SU-DHL-6 (cell line): ENCODE measurements at regions not wholly inside any gene's neighbourhood (a gene's known extent, or its start where the extent isn't known, plus 50 kb on each side); places are given as distances from the start of the nearest gene placed in this dataset.

ENCODE experiments used
- H2AFZ ChIP-seq: fragments of 200-600 bp; sonication (generic); 2 replicates; pipeline ENCODE4 v1.6.1; 2014; ENCODE audit warnings: low read depth, mild to moderate bottlenecking, moderate library complexity, mixed read lengths, antibody characterized with exemption, low read length; ENCODE audit not compliant: severe bottlenecking
- H3F3A ChIP-seq: fragments of 200-600 bp; shearing (Covaris generic); 2 replicates; pipeline ENCODE4 v1.6.0; 2016; ENCODE audit warnings: antibody characterized with exemption, mild to moderate bottlenecking; ENCODE audit not compliant: insufficient read depth
- H3K27ac ChIP-seq: fragments of 200-600 bp; sonication (generic); 2 replicates; pipeline ENCODE4 v1.5.1; 2016; ENCODE audit warnings: low read depth, mild to moderate bottlenecking, low read length, moderate library complexity, mixed read lengths
- H3K27me3 ChIP-seq: fragments of 200-600 bp; sonication (generic), shearing (Covaris generic); 2 replicates; pipeline ENCODE4 v1.6.0; 2014; ENCODE audit warnings: mild to moderate bottlenecking, low read length
- H3K36me3 ChIP-seq: fragments of 200-600 bp; sonication (generic); 2 replicates; pipeline ENCODE4 v1.6.1; 2014; ENCODE audit warnings: mild to moderate bottlenecking, low read length, mixed read lengths
- H3K4me2 ChIP-seq: fragments of 300-600, 200-600 bp; shearing (Covaris generic), sonication (generic); 2 replicates; pipeline ENCODE4 v1.6.0; 2014; ENCODE audit warnings: low read length, low read depth, mild to moderate bottlenecking; ENCODE audit not compliant: poor library complexity, severe bottlenecking
- H3K4me3 ChIP-seq: fragments of 200-600 bp; sonication (generic); 2 replicates; pipeline ENCODE4 v1.5.1; 2014; ENCODE audit warnings: antibody characterized with exemption, low read length, mild to moderate bottlenecking, mixed read lengths; ENCODE audit not compliant: insufficient read depth, poor library complexity, severe bottlenecking
- H3K79me2 ChIP-seq: fragments of 200-600 bp; sonication (generic); 2 replicates; pipeline ENCODE4 v1.6.1; 2014; ENCODE audit warnings: mild to moderate bottlenecking, low read length, moderate library complexity; ENCODE audit not compliant: insufficient read depth
- H3K9ac ChIP-seq: fragments of 200-600 bp; sonication (generic); 2 replicates; pipeline ENCODE4 v1.7.0; 2014; ENCODE audit warnings: mild to moderate bottlenecking, low read length
- H3K9me2 ChIP-seq: fragments of 200-600 bp; sonication (generic); replicated peaks from 2 replicates; pipeline ENCODE4 v1.6.1; 2014; ENCODE audit warnings: low read length; ENCODE audit not compliant: insufficient read depth
- H3K9me3 ChIP-seq: fragments of 200-600 bp; sonication (generic); 2 replicates; pipeline ENCODE4 v1.6.1; 2014; ENCODE audit warnings: low read length, mixed read lengths; ENCODE audit not compliant: insufficient read depth
- H4K20me1 ChIP-seq: fragments of 200-600 bp; sonication (generic); 2 replicates; pipeline ENCODE4 v1.6.1; 2014; ENCODE audit warnings: low read depth, mild to moderate bottlenecking, antibody characterized with exemption, low read length, moderate library complexity, mixed read lengths
- EZH2phosphoT487 ChIP-seq: fragments of 200-600 bp; sonication (generic), shearing (Covaris generic); conservative IDR thresholded peaks from 2 replicates; pipeline ENCODE4 v1.6.1; 2018; ENCODE audit warnings: mild to moderate bottlenecking, antibody characterized with exemption, low read length, moderate library complexity, mixed read lengths
- TF ChIP-seq, protein P1 (sequence below): fragments of 200-600 bp; sonication (generic); IDR thresholded peaks from one replicate; pipeline ENCODE4 v1.5.1; 2017; ENCODE audit warnings: antibody characterized with exemption, mild to moderate bottlenecking, low read length, moderate library complexity; ENCODE audit not compliant: insufficient read depth, poor library complexity, severe bottlenecking

DNA sequence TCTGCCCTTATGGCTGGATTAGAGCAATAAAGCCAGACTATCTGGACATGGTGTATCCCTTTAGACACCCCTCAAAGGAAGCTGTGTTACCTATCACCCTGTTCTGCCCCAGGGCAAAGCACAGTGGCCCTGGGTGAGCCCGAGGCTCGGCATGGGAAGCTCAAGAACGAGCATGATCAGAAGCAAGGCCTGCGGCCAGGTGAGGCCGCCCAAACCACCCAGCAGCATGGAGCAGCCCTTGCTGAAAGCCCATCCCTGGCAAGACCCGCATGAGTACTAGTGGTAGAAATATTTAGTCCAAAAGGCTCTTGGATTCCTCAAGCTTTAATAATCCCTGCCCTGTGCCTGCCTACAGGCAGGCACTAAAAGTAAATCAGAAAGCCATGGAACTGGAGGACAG, 261.1 kb downstream of the MEX3B start:
- no peaks in the 10 kb centered on the region for H3K9me3 ChIP-seq
- no peaks in the 10 kb centered on the region for H3F3A ChIP-seq
- H3K4me2 ChIP-seq, result no peak overlapping the region
- H4K20me1 ChIP-seq, result no peaks in the 10 kb centered on the region
- no peaks in the 10 kb centered on the region for H3K36me3 ChIP-seq
- H3K9me2 ChIP-seq, result no peaks in the 10 kb centered on the region
- TF ChIP-seq, protein P1, sequence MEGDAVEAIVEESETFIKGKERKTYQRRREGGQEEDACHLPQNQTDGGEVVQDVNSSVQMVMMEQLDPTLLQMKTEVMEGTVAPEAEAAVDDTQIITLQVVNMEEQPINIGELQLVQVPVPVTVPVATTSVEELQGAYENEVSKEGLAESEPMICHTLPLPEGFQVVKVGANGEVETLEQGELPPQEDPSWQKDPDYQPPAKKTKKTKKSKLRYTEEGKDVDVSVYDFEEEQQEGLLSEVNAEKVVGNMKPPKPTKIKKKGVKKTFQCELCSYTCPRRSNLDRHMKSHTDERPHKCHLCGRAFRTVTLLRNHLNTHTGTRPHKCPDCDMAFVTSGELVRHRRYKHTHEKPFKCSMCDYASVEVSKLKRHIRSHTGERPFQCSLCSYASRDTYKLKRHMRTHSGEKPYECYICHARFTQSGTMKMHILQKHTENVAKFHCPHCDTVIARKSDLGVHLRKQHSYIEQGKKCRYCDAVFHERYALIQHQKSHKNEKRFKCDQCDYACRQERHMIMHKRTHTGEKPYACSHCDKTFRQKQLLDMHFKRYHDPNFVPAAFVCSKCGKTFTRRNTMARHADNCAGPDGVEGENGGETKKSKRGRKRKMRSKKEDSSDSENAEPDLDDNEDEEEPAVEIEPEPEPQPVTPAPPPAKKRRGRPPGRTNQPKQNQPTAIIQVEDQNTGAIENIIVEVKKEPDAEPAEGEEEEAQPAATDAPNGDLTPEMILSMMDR, result no peak
- TF ChIP-seq EZH2phosphoT487, result no peak
- no peak overlapping the region for H3K27ac ChIP-seq
- no peaks in the 10 kb centered on the region for H3K27me3 ChIP-seq
- H2AFZ ChIP-seq, result no peak overlapping the region
- H3K9ac ChIP-seq, result no peak overlapping the region
- H3K4me3 ChIP-seq, result no peak overlapping the region
- H3K79me2 ChIP-seq, result no peaks in the 10 kb centered on the region

DNA sequence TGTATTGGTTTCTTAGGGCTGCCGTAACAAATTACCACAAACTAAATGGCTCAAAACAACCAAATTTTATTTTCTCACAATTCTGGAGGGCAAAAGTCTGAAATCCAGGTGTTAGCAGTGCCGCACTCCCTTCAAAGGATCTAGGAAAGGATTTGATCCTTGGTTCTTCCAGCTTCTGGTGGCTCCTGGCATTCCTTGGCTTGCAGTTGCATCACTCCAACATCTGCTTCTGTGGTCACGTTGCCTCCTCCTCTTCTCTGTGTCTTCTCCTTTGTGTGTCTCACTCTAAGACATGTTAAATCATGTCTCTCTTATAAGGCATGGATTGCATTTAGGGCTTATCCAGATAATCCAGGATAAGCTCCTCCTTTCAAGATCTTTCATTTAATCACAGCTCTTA, 262.2 kb downstream of the MEX3B start:
- TF ChIP-seq EZH2phosphoT487, result no peak
- TF ChIP-seq, protein P1, result no peak
- H3K27me3 ChIP-seq, result no peaks in the 10 kb centered on the region
- no peak overlapping the region for H3K4me3 ChIP-seq
- H3K9me3 ChIP-seq, result no peaks in the 10 kb centered on the region
- H3K9ac ChIP-seq, result no peak overlapping the region
- H2AFZ ChIP-seq, result no peak overlapping the region
- H4K20me1 ChIP-seq, result no peaks in the 10 kb centered on the region
- no peaks in the 10 kb centered on the region for H3K79me2 ChIP-seq
- no peaks in the 10 kb centered on the region for H3F3A ChIP-seq
- H3K36me3 ChIP-seq, result no peaks in the 10 kb centered on the region
- H3K4me2 ChIP-seq, result no peak overlapping the region
- no peak overlapping the region for H3K27ac ChIP-seq
- H3K9me2 ChIP-seq, result no peaks in the 10 kb centered on the region

DNA sequence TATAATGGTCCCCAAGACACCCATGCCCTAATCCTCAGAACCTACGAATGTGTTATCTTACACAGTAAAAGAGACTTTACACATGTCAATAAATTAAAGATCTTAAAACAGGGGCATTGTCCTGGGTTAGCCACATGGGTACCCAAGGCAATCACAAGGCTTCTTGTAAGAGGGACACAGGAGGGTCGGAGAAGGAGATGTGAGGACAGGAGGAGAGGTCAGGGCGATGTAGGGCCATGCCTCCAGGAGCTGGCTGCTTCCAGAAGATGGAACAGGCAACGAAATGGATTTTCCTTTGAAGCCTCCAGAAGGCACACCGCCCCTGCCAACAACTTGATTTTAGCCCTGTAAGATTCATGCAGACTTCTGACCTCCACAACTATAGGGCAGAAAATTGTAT, 262.7 kb downstream of the MEX3B start:
- H3K36me3 ChIP-seq, result no peaks in the 10 kb centered on the region
- no peak overlapping the region for H3K4me3 ChIP-seq
- no peaks in the 10 kb centered on the region for H3F3A ChIP-seq
- no peak overlapping the region for H2AFZ ChIP-seq
- no peaks in the 10 kb centered on the region for H3K9me3 ChIP-seq
- no peaks in the 10 kb centered on the region for H3K27me3 ChIP-seq
- H3K79me2 ChIP-seq, result no peaks in the 10 kb centered on the region
- H4K20me1 ChIP-seq, result no peaks in the 10 kb centered on the region
- no peak overlapping the region for H3K27ac ChIP-seq
- no peak overlapping the region for H3K9ac ChIP-seq
- no peak overlapping the region for H3K4me2 ChIP-seq
- no peaks in the 10 kb centered on the region for H3K9me2 ChIP-seq
- TF ChIP-seq, protein P1, result no peak
- TF ChIP-seq EZH2phosphoT487, result no peak

DNA sequence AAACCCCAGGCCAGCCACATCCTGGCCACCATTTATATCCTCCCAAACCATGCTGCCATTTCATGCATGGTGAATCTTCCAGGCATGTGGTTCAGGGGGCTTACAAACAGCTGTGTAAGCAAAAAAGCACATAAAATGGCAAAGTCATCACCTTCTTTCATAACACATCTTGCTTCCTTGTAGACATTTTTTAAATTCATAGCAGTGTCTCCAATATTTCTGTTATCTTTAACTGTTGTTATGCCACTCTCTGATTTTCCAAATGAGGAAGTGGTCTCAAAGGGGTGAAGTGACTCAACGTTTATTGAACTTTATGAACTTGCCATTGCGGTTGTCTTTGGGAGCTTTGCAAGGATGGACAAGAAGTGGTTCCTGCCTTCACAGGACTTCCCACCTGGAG, 264.4 kb downstream of the MEX3B start:
- Histone ChIP-seq H3F3A (no peaks in the 10 kb centered on the region), H3K9me2 (no peaks in the 10 kb centered on the region), H3K27ac (no peak overlapping the region), H3K27me3 (no peaks in the 10 kb centered on the region), H3K9me3 (no peaks in the 10 kb centered on the region), H4K20me1 (no peaks in the 10 kb centered on the region), H3K4me3 (no peak overlapping the region), H3K9ac (no peak overlapping the region), H3K36me3 (no peaks in the 10 kb centered on the region), H2AFZ (no peak overlapping the region), H3K79me2 (no peaks in the 10 kb centered on the region), H3K4me2 (no peak overlapping the region)
- no peak for TF ChIP-seq EZH2phosphoT487
- TF ChIP-seq, protein P1, result no peak
